Activated CD4-positive, alpha-beta T cell treated with anti-CD3 and anti-CD28 coated beads, Interleukin-2, amount 10 ng/mL, durations not matched to agents 24 days and 14 days (primary cell): ENCODE measurements at regions not wholly inside any gene's neighbourhood (a gene's known extent, or its start where the extent isn't known, plus 50 kb on each side); places are given as distances from the start of the nearest gene placed in this dataset.

Experiments used
- DNase-seq: peaks from one replicate; pipeline ENCODE4 v3.0.0; 2022
- H3K27ac Mint-ChIP-seq: one replicate; pipeline ENCODE4 v1.8.0; 2022; ENCODE audit warnings: mild to moderate bottlenecking, mixed read lengths
- H3K27me3 Mint-ChIP-seq: one replicate; pipeline ENCODE4 v1.8.0; 2022; ENCODE audit warnings: mixed read lengths
- H3K36me3 Mint-ChIP-seq: one replicate; pipeline ENCODE4 v1.8.0; 2022; ENCODE audit warnings: low read depth, mild to moderate bottlenecking, mixed read lengths
- H3K4me1 Mint-ChIP-seq: one replicate; pipeline ENCODE4 v1.8.0; 2021; ENCODE audit warnings: mixed read lengths
- H3K4me3 Mint-ChIP-seq: one replicate; pipeline ENCODE4 v1.8.0; 2022; ENCODE audit warnings: mild to moderate bottlenecking, moderate library complexity, mixed read lengths
- H3K9me3 Mint-ChIP-seq: one replicate; pipeline ENCODE4 v1.8.0; 2021; ENCODE audit warnings: mixed read lengths
- intact Hi-C: fragments of 100-400 bp; cut with micrococcal nuclease; formaldehyde crosslinking; loops from one replicate; pipeline ENCODE4 v1.15.1; 2023

- no peak overlapping the region for H3K27ac Mint-ChIP-seq
- H3K4me1 Mint-ChIP-seq = no peaks in the 10 kb centered on the region
- H3K36me3 Mint-ChIP-seq = no peaks in the 10 kb centered on the region
- H3K9me3 Mint-ChIP-seq = no peaks in the 10 kb centered on the region
- H3K4me3 Mint-ChIP-seq = no peak overlapping the region
- H3K27me3 Mint-ChIP-seq = no peaks in the 10 kb centered on the region
- intact Hi-C loops = no loop called here
- DNase-seq = no peak
These were observed 568.8 kb upstream of the ZFHX3 start for GRCh38 chr16:73616770-73617169.

GRCh38 chr16:73616166-73616753, 568.3 kb upstream of the ZFHX3 start:
- Mint-ChIP-seq H3K4me1 (no peaks in the 10 kb centered on the region), H3K9me3 (no peaks in the 10 kb centered on the region), H3K36me3 (no peaks in the 10 kb centered on the region), H3K27me3 (no peaks in the 10 kb centered on the region), H3K4me3 (no peak overlapping the region), H3K27ac (no peak overlapping the region)
- no peak for DNase-seq
- intact Hi-C loops = no loop called here

- DNase-seq = no peak
- Mint-ChIP-seq H3K4me1 (no peaks in the 10 kb centered on the region), H3K9me3 (no peaks in the 10 kb centered on the region), H3K4me3 (no peak overlapping the region), H3K27ac (no peak overlapping the region), H3K27me3 (peaks cover 4% of the 10 kb centered on the region), H3K36me3 (no peaks in the 10 kb centered on the region)
- intact Hi-C loops = no loop called here
These were observed 567.4 kb upstream of the ZFHX3 start for GRCh38 chr16:73615071-73615940.

GRCh38 chr16:73614131-73614530, 566.2 kb upstream of the ZFHX3 start:
- H3K27me3 Mint-ChIP-seq = peaks cover 4% of the 10 kb centered on the region

GRCh38 chr16:73610605-73611156, 562.8 kb upstream of the ZFHX3 start:
- no peak overlapping the region for H3K4me3 Mint-ChIP-seq
- intact Hi-C loops = no loop called here
- H3K27ac Mint-ChIP-seq = no peak overlapping the region
- no peaks in the 10 kb centered on the region for H3K4me1 Mint-ChIP-seq
- H3K36me3 Mint-ChIP-seq = no peaks in the 10 kb centered on the region
- peaks cover 4% of the 10 kb centered on the region for H3K27me3 Mint-ChIP-seq
- H3K9me3 Mint-ChIP-seq = peaks cover 5% of the 10 kb centered on the region
- no peak for DNase-seq

More at GRCh38 chr16:73614131-73614530, 566.2 kb upstream of the ZFHX3 start:
- H3K4me3 Mint-ChIP-seq = no peak overlapping the region
- peaks cover 1% of the 10 kb centered on the region for H3K9me3 Mint-ChIP-seq
- H3K4me1 Mint-ChIP-seq = no peaks in the 10 kb centered on the region
- no peak overlapping the region for H3K27ac Mint-ChIP-seq
- intact Hi-C loops = no loop called here
- no peaks in the 10 kb centered on the region for H3K36me3 Mint-ChIP-seq
- no peak for DNase-seq

- intact Hi-C loops = no loop called here
- Mint-ChIP-seq H3K27me3 (peaks cover 4% of the 10 kb centered on the region), H3K4me3 (no peak overlapping the region), H3K4me1 (no peaks in the 10 kb centered on the region), H3K36me3 (no peaks in the 10 kb centered on the region), H3K9me3 (peaks cover 5% of the 10 kb centered on the region), H3K27ac (no peak overlapping the region)
- no peak for DNase-seq
These were observed 562.2 kb upstream of the ZFHX3 start for GRCh38 chr16:73610160-73610559.

- DNase-seq = no peak
- Mint-ChIP-seq H3K4me1 (no peaks in the 10 kb centered on the region), H3K27ac (no peak overlapping the region), H3K36me3 (no peaks in the 10 kb centered on the region), H3K9me3 (peaks cover 5% of the 10 kb centered on the region), H3K4me3 (no peak overlapping the region), H3K27me3 (peaks cover 4% of the 10 kb centered on the region)
- intact Hi-C loops = no loop called here
These were observed 561.0 kb upstream of the ZFHX3 start for GRCh38 chr16:73608911-73609310.

GRCh38 chr16:73605309-73605708, 557.4 kb upstream of the ZFHX3 start:
- Mint-ChIP-seq H3K36me3 (no peaks in the 10 kb centered on the region), H3K27ac (no peak overlapping the region), H3K9me3 (peaks cover 10% of the 10 kb centered on the region), H3K27me3 (no peaks in the 10 kb centered on the region), H3K4me3 (no peak overlapping the region), H3K4me1 (no peaks in the 10 kb centered on the region)
- intact Hi-C loops = no loop called here
- no peak for DNase-seq

GRCh38 chr16:73601911-73602310, 554.0 kb upstream of the ZFHX3 start:
- Mint-ChIP-seq H3K36me3 (no peaks in the 10 kb centered on the region), H3K27me3 (no peaks in the 10 kb centered on the region), H3K4me3 (no peak overlapping the region), H3K9me3 (peaks cover 5% of the 10 kb centered on the region), H3K27ac (no peak overlapping the region), H3K4me1 (no peaks in the 10 kb centered on the region)
- intact Hi-C loops = no loop called here
- DNase-seq = no peak

GRCh38 chr16:73599870-73600269, 551.9 kb upstream of the ZFHX3 start:
- Mint-ChIP-seq H3K27ac (no peak overlapping the region), H3K27me3 (no peaks in the 10 kb centered on the region), H3K36me3 (no peaks in the 10 kb centered on the region), H3K4me1 (no peaks in the 10 kb centered on the region), H3K4me3 (no peak overlapping the region), H3K9me3 (peaks cover 5% of the 10 kb centered on the region)
- DNase-seq = no peak
- intact Hi-C loops = no loop called here

GRCh38 chr16:73599351-73599750, 551.4 kb upstream of the ZFHX3 start:
- no peaks in the 10 kb centered on the region for H3K36me3 Mint-ChIP-seq
- no peaks in the 10 kb centered on the region for H3K27me3 Mint-ChIP-seq
- no peak overlapping the region for H3K27ac Mint-ChIP-seq
- H3K9me3 Mint-ChIP-seq = peaks cover 5% of the 10 kb centered on the region
- intact Hi-C loops = no loop called here
- H3K4me1 Mint-ChIP-seq = no peaks in the 10 kb centered on the region
- DNase-seq = no peak
- no peak overlapping the region for H3K4me3 Mint-ChIP-seq

GRCh38 chr16:73584157-73584556, 536.2 kb upstream of the ZFHX3 start:
- Mint-ChIP-seq H3K27me3 (no peaks in the 10 kb centered on the region), H3K4me1 (no peaks in the 10 kb centered on the region), H3K27ac (no peak overlapping the region), H3K36me3 (no peaks in the 10 kb centered on the region), H3K9me3 (no peaks in the 10 kb centered on the region), H3K4me3 (no peak overlapping the region)
- DNase-seq = no peak
- intact Hi-C loops = no loop called here

- Mint-ChIP-seq H3K36me3 (no peaks in the 10 kb centered on the region), H3K4me3 (no peak overlapping the region), H3K27me3 (no peaks in the 10 kb centered on the region), H3K27ac (no peak overlapping the region), H3K9me3 (no peaks in the 10 kb centered on the region), H3K4me1 (no peaks in the 10 kb centered on the region)
- intact Hi-C loops = no loop called here
- no peak for DNase-seq
These were observed 524.4 kb upstream of the ZFHX3 start for GRCh38 chr16:73572135-73572828.
